ENCODE measurements at regions not wholly inside any gene's neighbourhood (a gene's known extent, or its start where the extent isn't known, plus 50 kb on each side); places are given as distances from the start of the nearest gene placed in this dataset.

DNA sequence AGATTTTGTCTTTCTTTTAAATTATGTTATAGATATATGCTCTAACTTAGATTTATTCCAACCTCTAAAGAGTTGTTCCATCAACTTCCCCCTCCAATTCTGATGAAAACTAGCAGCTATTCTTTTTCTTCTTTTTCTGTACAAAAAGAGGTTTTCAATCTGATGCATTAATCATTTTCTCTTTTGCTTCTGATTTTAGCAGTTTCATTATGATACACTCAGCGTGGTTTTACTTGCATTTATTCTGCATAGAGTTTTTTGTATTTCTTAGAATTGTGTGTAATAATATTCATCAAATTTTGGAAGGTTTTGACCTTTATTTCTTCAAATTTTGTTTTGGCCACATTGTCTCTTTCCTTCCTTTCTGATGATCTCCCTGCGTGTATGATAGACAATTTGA is 968.1 kb upstream of the CDH18 start:
- TF ChIP-seq, protein P1, sequence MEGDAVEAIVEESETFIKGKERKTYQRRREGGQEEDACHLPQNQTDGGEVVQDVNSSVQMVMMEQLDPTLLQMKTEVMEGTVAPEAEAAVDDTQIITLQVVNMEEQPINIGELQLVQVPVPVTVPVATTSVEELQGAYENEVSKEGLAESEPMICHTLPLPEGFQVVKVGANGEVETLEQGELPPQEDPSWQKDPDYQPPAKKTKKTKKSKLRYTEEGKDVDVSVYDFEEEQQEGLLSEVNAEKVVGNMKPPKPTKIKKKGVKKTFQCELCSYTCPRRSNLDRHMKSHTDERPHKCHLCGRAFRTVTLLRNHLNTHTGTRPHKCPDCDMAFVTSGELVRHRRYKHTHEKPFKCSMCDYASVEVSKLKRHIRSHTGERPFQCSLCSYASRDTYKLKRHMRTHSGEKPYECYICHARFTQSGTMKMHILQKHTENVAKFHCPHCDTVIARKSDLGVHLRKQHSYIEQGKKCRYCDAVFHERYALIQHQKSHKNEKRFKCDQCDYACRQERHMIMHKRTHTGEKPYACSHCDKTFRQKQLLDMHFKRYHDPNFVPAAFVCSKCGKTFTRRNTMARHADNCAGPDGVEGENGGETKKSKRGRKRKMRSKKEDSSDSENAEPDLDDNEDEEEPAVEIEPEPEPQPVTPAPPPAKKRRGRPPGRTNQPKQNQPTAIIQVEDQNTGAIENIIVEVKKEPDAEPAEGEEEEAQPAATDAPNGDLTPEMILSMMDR (IDR thresholded peaks at IDR 0.05), result no peak
- TF ChIP-seq POLR2A (IDR thresholded peaks at IDR 0.05) (no peak), POLR2AphosphoS5 (IDR thresholded peaks at IDR 0.05) (no peak), EP300 (IDR thresholded peaks at IDR 0.05) (no peak)
